ENCODE measurements at regions not wholly inside any gene's neighbourhood (a gene's known extent, or its start where the extent isn't known, plus 50 kb on each side); places are given as distances from the start of the nearest gene placed in this dataset.

DNA sequence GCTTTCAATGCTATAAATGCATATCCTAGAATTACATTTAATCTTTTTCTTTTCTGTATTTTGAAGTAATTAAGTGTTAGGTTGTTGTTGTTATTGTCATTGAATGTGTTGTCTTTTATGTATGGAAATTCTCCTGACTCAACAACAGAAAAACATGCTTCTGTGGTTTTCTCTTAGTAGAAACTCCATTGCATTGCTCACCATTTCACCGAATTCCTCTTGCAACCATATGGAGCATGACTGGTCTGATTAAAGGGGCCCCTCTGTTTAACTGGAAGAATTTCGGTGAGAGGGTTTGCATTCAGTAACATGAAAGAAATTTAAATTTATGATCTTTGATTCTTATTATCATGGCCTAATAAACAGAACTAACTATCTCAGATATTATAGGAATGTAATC lies 454.3 kb upstream of the JARID2 start:
- TF ChIP-seq EP300 (IDR thresholded peaks at IDR 0.05; ENCODE audit: borderline replicate concordance in 1 of 2, low read depth in 1 of 2, low read length in 1 of 2) (no peak), YY1 (IDR thresholded peaks at IDR 0.05; ENCODE audit: low read depth) (no peak), CHD2 (IDR thresholded peaks at IDR 0.05; ENCODE audit: low read length, partially characterized antibody) (no peak)
- TF ChIP-seq, protein P1, sequence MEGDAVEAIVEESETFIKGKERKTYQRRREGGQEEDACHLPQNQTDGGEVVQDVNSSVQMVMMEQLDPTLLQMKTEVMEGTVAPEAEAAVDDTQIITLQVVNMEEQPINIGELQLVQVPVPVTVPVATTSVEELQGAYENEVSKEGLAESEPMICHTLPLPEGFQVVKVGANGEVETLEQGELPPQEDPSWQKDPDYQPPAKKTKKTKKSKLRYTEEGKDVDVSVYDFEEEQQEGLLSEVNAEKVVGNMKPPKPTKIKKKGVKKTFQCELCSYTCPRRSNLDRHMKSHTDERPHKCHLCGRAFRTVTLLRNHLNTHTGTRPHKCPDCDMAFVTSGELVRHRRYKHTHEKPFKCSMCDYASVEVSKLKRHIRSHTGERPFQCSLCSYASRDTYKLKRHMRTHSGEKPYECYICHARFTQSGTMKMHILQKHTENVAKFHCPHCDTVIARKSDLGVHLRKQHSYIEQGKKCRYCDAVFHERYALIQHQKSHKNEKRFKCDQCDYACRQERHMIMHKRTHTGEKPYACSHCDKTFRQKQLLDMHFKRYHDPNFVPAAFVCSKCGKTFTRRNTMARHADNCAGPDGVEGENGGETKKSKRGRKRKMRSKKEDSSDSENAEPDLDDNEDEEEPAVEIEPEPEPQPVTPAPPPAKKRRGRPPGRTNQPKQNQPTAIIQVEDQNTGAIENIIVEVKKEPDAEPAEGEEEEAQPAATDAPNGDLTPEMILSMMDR (IDR thresholded peaks at IDR 0.05): no peak

Measured in SK-N-SH (cell line).